ENCODE measurements at regions not wholly inside any gene's neighbourhood (a gene's known extent, or its start where the extent isn't known, plus 50 kb on each side); places are given as distances from the start of the nearest gene placed in this dataset.

DNA sequence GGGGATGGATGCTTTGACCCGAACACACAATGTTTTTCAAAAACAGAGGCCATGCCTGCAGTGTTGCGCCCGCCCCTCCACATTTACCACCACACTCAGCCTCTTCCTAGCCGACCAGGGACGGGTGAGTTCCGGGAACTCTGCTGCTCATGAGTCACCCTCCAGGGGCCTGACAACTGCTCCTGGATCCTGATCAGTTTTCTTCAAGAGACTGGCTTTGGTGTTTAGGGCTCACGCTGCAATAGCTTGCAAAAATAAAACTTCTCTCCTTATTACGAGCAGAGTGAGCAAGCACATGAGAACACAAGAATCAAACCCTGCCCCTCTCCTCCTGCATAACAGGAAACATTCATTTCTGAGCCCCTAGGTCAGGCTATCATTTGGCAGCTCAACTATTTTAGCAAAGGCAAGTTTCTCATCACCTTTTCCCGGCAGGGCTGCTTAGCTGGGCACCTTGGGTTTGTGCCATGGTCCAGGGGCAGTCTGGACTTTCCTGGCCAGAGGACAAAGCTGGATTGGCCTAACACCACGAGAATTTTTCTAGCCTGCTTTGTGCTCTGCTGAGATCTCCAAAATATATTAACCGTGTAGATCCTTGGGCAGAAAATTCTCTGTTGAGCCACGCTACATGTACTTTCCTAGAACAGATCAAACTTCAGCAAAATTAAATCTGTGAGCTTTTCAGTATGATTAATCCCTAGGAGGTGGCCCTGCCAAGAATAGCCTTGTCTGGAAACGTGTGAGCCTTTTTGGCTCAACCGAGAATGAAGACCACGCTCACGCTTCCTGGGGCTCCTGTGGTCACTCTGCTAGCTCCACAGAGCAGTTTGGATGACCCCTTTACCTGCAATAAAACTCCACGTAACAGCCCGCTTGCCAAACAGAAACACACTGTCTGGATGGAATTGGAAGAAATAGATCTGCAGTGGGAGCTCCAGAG, 52.7 kb upstream of the SPATA12 start:
- TF ChIP-seq, protein P1, sequence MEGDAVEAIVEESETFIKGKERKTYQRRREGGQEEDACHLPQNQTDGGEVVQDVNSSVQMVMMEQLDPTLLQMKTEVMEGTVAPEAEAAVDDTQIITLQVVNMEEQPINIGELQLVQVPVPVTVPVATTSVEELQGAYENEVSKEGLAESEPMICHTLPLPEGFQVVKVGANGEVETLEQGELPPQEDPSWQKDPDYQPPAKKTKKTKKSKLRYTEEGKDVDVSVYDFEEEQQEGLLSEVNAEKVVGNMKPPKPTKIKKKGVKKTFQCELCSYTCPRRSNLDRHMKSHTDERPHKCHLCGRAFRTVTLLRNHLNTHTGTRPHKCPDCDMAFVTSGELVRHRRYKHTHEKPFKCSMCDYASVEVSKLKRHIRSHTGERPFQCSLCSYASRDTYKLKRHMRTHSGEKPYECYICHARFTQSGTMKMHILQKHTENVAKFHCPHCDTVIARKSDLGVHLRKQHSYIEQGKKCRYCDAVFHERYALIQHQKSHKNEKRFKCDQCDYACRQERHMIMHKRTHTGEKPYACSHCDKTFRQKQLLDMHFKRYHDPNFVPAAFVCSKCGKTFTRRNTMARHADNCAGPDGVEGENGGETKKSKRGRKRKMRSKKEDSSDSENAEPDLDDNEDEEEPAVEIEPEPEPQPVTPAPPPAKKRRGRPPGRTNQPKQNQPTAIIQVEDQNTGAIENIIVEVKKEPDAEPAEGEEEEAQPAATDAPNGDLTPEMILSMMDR (IDR thresholded peaks at IDR 0.05; ENCODE audit: borderline replicate concordance, extremely low read depth, low read length, poor library complexity, severe bottlenecking) = no peak
- no peak for TF ChIP-seq EZH2 (IDR thresholded peaks at IDR 0.05; ENCODE audit: borderline replicate concordance, low read depth, low read length, severe bottlenecking)
